Mesenteric fat pad (tissue), 1 donor: ENCODE measurements at regions not wholly inside any gene's neighbourhood (a gene's known extent, or its start where the extent isn't known, plus 50 kb on each side); places are given as distances from the start of the nearest gene placed in this dataset.
"Not testable (repeated sequence)": the region's sequence is repeated elsewhere in the genome, so short reads cannot be mapped to it uniquely, and the experiment has no call there.

ENCODE experiments used
- DNase-seq: peaks from one replicate; pipeline ENCODE4 v3.0.0-alpha.2; 2020; ENCODE audit warnings: low spot score
- donor health status: DM: yes; HTN: yes; CAD: no.

GRCh38 chr10:80750268-80750667 is 212.6 kb downstream of the SH2D4B start:
- no peak for DNase-seq

- DNase-seq = no peak
Measured at GRCh38 chr10:80751940-80752339, 214.2 kb downstream of the SH2D4B start.

- DNase-seq = no peak
Measured at GRCh38 chr10:80753612-80754011, 215.9 kb downstream of the SH2D4B start.

- no peak for DNase-seq
Measured at GRCh38 chr10:80755893-80756292, 218.2 kb downstream of the SH2D4B start.

- no peak for DNase-seq
Measured at GRCh38 chr10:80759693-80760092, 222.0 kb downstream of the SH2D4B start.

- DNase-seq = no peak
Measured at GRCh38 chr10:80760914-80761371, 223.2 kb downstream of the SH2D4B start.

- DNase-seq = no peak
Measured at GRCh38 chr10:80767963-80768362, 230.3 kb downstream of the SH2D4B start.

- no peak for DNase-seq
Measured at GRCh38 chr10:80769700-80770160, 232.0 kb downstream of the SH2D4B start.

- no peak for DNase-seq
Measured at GRCh38 chr10:80770239-80770638, 232.5 kb downstream of the SH2D4B start.

GRCh38 chr10:80771285-80771684 is 233.6 kb downstream of the SH2D4B start:
- no peak for DNase-seq

- DNase-seq = no peak
Measured at GRCh38 chr10:80771902-80772555, 234.3 kb downstream of the SH2D4B start.

- no peak for DNase-seq
Measured at GRCh38 chr10:80772596-80772995, 234.9 kb downstream of the SH2D4B start.

GRCh38 chr10:80784695-80785094 is 247.0 kb downstream of the SH2D4B start:
- no peak for DNase-seq

GRCh38 chr10:80786322-80786721 is 248.6 kb downstream of the SH2D4B start:
- no peak for DNase-seq

GRCh38 chr10:80787952-80788351 is 250.2 kb downstream of the SH2D4B start:
- DNase-seq = no peak

GRCh38 chr10:80794994-80795393 is 257.3 kb downstream of the SH2D4B start:
- DNase-seq = no peak

- no peak for DNase-seq
Measured at GRCh38 chr10:80805343-80806020, 267.8 kb downstream of the SH2D4B start.

GRCh38 chr10:80814147-80814652 is 276.5 kb downstream of the SH2D4B start:
- DNase-seq = no peak

GRCh38 chr10:80829151-80829550 is 291.4 kb downstream of the SH2D4B start:
- DNase-seq = no peak

- no peak for DNase-seq
Measured at GRCh38 chr10:80829562-80829961, 291.9 kb downstream of the SH2D4B start.

GRCh38 chr10:80832693-80833092 is 295.0 kb downstream of the SH2D4B start:
- DNase-seq = not testable (repeated sequence)

GRCh38 chr10:80855348-80855971 is 317.8 kb downstream of the SH2D4B start:
- no peak for DNase-seq
